Fibroblast of peridontal ligament (primary cell): ENCODE measurements at regions not wholly inside any gene's neighbourhood (a gene's known extent, or its start where the extent isn't known, plus 50 kb on each side); places are given as distances from the start of the nearest gene placed in this dataset.
"Not testable (repeated sequence)": the region's sequence is repeated elsewhere in the genome, so short reads cannot be mapped to it uniquely, and the experiment has no call there.

Experiments used
- DNase-seq: peaks from one replicate; pipeline ENCODE4 v3.0.0-alpha.2; 2010; ENCODE audit errors: extremely low read depth

DNA sequence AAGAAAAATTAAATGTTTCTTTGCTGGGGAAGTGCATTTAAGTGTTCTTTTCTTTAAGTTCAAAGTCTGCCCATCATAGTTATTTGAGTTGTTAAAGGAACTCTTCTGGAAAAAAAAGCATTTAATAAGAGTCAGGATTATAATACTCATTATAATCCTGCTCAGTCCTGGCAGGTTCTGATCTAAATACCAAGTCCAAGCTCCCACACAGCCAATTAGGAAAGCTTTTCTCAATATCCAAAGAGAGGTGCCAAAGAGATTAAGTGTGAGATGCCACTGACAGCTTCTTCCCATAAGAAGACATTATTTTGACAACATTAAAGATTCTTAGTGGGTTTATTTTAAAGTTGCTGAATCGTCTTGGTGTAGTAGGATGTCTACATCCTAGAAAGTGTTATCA is 235.2 kb upstream of the DAB2 start:
- no peak for DNase-seq

DNA sequence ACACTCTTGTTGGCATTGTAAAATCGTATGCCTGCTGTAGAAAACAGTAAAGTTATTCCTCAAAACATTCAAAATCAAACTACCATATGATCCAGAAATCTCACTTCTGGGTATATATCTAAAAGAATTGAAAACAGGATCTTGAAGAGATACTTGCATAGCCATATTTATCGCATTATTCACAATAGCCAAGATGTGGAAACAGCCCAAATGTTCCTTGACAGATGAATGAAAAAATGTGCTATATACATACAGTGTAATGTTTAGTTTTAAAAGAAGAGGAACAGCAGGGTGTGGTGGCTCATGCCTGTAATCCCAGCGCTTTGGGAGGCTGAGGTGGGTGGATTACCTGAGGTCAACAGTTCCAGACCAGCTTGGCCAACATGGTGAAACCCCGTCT is 234.1 kb upstream of the DAB2 start:
- DNase-seq = no peak

DNA sequence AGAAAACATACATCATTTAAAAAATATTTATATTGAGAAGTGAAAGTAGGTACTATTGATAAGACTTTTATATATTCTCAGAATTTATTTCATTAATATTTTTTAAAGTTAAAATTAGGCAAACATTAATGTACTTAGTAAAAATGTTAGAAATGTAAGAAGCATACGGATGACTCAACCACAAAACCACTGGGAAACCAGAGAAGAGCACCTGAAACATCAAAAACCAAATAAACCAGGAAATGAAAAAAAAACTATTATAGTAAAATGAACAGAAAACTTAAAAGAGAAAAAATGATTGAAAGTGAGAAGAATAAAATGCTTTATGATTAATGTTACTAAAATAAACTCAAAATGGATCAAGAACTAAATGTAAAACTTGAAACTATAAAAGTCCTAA is 233.2 kb upstream of the DAB2 start:
- DNase-seq = no peak

DNA sequence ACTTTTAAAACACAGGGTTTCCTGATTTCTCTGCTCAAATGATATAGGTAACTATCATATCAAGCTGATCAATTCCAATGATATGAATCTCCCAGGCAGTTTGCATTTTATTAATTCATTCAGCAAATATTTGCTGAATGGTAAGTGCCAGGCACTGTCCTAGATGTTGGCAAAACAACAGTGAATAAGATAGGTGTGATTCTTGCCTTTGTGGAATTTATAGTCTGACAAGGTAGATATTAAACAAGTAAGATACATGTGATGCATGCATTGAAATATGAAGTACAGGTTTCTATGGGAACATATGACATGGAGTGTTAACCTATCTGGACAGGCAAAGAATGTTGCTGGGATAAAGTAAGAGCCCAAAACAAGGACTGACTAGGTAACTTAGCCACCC is 231.8 kb upstream of the DAB2 start:
- no peak for DNase-seq

DNA sequence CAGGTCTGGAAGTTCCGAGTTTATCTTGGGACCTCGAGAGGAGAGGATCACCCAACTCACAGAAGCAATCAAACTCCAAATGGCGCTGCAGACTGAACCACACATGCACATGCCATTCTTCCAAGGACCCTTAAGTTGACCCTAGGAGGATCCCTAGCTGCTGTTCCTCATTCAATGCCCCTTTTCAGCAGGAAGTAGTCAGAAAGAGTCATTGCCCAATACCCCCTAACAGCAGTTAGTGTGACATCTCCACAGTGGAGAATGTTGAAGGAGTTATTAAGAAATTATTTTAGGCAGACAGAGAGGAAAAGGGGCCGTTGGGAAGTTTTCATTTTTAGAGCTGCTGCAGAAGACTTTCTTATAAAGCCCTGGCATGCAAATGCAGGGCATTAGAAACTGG is 229.9 kb upstream of the DAB2 start:
- no peak for DNase-seq

DNA sequence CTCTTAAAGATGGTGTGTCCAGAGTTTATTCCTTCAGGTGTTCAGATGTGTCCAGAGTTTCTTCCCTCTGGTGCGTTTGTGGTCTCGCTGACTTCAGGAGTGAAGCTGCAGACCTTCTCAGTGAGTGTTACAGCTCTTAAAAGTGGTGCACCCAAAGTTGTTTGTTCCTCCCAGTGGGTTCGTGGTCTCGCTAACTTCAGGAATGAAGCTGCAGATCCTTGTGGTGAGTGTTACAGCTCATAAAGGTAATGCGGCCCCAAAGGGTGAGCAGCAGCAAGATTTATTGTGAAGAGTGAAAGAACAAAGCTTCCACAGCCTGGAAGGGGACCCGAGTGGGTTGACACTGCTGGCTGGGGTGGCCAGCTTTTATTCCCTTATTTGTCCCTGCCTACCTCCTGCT is 227.7 kb upstream of the DAB2 start:
- not testable (repeated sequence) for DNase-seq

DNA sequence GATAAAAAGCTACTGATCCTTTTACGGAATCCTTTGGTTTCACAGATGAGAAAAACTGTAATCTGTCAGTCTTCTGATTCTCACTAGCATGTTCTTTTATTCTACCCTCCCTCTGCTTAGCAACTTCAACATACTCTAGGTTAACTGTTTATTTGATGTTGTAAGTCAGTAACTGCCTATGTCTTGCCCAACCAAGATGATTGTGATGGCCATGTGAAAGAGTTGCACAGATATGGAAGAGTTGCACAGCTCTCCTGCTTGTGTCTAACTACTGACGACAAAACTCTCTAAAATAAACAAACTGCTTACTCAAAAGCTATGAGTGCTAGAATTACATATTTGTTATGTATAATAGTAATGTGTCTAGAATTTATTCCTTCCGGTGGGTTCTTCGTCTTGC is 227.3 kb upstream of the DAB2 start:
- no peak for DNase-seq

DNA sequence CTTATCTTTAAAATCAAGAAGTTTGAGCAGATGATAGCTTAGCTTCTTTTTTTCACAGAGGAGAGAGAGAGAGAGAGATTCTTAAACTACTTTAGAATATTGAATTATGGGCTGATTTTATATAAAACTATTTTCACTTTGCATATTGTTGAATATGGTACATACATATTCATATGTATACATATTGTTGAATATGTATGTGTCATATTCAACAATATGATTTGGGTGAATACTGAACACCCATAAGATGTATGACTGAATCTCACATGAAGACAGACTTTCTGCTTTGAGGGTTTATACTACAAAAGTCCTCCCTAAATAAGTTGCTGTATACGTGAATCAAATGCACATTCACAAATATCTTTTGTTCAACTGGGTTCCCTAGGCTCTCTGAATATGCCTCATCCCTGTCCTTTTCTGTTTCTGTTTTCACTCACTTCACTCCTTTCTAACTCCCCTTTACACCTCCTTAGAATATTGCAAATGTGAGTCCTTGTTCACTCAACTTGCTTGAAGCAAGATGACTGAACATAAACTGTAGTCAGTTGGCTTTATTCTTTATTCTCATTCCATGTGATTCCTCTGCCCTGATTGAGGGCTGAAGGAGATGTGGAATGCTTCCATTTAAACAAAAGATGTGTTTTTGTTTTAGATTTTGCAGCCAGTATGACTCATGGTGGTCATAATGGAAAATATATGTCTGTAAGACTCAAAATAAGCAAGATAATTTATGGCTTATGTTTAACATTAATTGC is 225.4 kb upstream of the DAB2 start:
- peak; percentile 86 for DNase-seq

DNA sequence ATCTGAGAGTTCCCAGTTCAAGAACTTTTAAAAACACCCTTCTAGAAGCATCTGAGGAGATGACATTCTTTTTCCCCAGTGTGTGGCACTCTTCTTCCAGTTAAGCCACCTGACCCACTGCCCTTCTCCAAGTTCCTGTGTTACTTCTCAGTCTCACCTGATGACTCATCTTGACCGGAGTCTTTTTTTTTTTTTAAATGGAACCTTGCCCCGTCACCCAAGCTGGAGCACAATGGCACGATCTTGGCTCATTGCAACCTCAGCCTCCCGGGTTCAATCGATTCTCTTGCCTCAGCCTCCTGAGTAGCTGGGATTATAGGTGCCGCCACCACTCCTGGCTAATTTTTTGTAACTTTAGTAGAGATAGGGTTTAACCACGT is 224.1 kb upstream of the DAB2 start:
- DNase-seq = no peak

DNA sequence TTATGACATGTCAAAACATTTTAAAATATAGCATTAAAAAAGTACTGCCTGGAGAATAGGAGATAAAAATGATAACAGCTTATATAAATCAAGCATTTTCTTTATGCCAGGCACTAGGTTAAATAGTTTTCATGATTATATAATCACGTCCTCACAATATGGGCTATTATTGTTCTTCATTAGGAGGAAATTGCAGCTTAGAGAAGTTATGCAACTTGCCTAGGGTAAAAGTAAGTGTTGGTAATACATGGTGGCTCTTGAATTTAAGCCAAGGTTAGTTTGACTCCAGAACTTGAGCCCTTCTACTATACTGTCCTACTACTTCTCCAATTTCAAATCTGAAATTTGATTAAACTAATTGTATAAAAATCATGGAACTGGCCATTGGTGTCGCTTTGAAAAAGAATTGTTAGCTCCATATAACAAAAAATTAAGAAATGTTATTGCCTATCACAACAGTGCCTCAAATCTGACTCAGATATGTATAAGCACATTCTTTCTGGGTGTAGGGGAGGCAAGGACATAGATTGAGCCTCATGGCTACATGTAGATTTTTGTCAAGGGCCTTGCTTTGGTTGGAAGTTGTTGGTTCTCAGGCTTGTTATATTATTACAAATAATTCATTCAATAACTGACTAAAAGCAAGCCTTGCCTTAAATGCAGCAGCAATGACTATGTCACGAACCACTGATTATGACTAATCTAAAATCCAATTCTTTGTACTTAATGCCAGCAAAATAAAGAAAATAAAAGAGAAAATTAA is 223.5 kb upstream of the DAB2 start:
- DNase-seq = no peak

DNA sequence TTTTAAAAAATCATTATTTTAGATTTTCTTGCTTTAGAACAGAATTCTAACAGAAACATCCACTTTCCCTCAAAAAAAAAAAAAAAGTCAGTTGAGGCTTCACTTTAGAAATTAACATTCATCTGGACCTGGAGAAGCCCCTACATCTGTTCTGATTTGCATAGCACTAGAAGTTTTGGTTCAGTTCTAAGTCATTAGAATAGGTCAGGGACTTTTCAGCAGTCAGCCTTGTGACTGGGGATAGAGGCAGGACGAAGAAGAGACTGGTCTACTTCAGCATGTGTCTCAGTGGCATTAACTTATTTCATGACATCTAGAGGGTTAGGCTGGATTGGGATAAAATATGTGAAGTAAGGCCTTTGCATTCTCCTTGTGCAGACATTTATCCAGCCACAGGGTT is 215.8 kb upstream of the DAB2 start:
- no peak for DNase-seq

DNA sequence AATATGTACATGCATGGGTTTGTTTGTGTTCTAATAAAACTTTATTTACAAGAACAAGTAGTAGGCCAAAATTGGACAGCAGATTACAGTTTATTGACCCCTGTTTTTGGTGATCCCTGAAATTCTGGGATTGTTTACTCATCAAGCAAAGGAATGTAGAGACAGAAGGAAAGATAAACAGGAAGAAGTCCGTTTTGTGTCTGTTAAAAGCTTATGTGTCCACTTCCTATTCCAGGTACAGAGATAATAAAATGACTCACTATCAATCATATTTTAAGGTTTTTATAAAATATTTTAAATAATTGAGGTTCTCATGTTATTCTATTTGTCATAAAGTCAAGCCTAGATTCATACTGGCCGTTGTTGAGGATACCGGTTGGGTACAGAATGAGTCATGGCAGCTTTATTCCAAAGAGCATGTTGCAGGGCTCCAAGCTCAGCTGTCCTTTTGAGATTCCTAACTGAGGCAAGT is 214.9 kb upstream of the DAB2 start:
- DNase-seq = no peak

DNA sequence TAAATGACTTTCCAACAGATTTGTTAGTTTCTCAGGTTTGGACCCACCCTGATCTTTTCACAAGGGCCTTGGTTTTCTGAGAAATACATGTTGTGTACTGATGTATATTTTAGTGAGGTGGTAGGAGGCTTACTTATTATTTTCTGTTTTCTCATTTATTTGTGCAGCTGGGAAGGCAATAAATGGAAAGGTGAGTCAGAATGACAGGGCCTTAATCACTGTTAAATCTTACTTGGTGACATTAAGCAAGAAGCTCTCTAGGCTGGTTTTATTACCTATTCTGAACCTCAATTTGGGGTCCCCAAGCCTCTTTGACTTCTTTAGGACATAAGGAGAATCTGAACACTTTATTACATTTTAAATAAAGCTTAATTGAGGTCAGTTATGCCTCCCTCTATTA is 214.0 kb upstream of the DAB2 start:
- DNase-seq = no peak

DNA sequence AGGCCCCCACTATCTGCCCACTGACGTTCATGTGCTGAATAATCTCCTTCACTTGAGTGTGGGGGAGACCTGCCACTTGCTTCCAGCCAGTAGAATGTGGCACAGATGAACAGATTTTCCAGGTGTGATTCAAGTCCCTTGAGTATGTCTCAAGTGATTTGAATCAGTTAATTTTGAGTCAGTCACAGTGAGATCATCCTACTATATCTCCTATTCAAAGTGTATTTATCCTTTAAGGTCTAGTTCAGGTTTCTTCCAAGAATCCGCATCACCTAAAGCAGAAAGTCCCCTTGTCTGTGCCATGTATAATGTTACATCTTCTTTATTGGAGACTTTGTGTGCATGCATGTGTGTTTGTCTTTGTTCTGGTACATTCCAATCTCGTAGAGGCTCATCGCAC is 208.3 kb upstream of the DAB2 start:
- no peak for DNase-seq

DNA sequence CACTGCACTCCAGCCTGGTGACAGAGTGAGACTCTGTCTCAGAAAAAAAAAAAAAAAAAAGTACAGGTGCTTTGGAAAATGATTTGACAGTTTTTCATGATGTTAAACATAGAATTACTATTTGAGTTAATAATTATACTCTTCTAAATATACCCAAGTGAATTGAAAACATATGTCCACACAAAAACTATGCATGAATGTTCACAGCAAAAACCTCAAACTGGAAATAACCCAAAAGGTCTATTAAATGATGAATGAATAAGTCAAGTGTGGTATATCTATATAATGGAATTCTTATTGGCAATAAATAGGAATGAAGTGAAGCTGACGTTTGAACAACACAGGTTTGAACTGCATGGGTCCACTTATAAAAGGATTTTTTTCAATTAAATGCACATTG is 207.2 kb upstream of the DAB2 start:
- DNase-seq = peak; percentile 47

DNA sequence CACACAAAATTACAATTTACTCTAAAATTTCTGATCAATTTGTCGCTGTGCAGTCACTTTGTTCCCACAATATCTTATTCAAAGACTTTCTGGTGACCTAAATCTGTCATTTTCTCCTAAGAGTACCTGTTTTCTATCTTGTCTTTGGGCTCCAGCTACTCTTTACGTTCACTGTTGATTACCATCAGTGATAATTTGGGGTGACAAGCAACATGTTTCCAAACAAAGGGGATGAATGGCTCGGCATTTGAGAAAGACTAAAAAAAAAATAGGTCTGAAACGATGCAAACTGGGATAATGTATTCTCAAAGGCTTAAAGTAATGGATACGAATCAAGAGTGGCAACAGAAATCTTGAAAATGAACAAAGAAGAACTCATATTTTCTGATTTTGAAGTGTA is 205.2 kb upstream of the DAB2 start:
- DNase-seq = no peak

DNA sequence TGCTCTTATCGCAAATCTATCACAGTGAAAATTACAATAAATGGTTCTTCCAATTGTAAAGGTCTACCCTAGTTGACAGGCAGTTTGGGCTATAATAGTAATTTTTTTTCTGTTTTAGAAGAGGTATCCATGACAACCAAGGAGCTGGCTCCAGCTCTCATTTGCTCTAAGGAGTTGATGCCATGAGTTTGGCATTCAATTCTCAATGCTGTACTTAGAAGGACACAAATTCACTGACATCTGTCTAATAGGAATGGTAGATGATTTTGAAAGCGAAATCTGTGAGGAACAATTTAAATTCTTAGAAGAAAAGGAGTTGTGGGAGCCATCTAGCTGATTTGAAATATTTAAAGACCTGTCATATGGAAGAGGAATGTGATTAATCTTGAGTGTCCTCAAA is 203.6 kb upstream of the DAB2 start:
- no peak for DNase-seq

DNA sequence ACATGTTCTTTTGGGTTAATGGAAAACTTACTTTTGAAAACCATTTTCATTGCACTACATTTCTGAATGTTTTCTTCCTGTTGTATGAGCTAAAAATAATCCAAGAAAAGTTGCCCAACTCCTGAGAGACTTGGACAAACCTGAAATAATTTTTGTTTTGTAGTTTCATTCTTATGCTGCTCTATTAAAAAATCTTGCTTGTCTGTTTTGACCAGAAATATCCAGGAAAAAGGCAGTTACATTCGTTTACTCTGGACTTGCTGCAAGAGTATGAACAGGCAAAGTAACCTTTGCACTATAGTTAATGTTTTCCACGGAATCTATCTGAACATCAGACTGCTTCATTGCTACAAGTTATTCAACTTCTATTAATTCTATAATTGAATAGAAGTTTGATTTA is 200.1 kb upstream of the DAB2 start:
- DNase-seq = no peak

DNA sequence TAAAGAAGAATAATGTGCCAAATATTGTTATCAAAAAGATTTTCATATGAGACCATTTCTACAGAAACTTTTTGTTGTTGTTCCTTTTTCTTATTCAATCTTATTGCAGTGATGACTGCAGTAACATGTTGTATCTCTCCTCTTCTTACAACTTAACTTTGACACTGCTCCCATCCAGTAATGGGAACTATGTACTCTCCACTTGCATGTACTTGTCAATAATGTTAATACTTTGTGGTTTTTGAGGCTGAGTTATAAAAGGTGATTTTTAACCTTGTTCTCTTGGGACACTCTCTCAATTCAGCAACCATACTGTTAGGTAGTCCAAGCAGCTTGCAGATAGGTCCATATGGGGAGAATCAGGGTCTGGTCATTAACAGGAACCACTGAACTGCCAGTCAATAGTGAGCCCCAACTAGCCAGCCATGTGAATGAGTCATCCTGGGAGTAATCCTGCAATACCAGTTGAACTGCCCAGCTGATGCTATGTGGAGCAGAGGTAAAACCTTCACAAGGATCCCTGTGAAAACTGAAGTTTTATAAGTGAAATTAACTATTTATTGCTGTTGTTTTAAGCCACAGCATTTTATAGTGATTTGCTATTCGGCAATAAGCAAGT is 199.6 kb upstream of the DAB2 start:
- peak; percentile 46 for DNase-seq

DNA sequence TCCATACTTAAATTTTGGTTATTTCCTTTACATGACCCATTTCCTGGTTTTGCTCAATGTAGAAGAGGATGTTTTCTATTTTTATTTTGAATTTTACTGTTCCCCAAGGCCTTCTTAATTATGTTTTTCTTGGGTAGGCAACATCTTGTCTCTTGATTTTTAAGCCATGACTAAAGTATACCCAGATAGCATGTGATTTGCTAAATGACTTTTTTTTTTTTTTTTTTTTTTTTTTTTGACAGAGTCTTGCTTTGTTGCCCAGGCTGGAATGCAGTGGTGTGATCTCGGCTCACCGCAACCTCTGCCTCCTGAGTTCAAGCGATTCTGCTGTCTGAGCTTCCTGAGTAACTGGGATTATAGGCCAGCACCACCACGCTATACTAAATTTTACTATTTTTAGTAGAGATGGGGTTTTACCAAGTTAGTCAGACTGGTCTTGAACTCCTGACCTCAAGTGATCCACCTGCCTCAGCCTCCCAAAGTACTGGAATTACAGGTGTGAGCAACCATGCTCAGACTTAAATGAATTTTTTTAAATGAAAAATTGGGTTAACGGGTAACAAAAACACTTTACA is 198.6 kb upstream of the DAB2 start:
- no peak for DNase-seq

DNA sequence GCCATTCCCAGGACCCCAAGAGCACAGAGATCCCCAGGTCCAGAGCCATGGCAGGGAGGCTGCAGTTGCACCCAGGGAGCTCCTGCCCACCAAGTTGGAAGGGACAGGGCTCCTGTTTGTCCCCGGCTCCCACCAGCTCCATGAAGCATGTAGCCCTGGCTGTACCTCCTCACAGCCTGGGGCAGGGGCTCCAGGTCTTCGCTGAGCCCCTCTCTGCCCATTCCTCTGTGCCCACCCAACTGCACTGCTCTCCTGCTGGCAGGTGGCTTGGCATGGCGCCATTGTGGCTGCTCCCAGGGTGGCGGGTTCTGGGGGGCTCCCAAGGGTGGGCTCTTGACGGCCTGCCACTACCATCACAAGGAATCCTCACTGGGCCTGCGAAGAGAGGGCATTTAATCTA is 197.5 kb upstream of the DAB2 start:
- DNase-seq = no peak

DNA sequence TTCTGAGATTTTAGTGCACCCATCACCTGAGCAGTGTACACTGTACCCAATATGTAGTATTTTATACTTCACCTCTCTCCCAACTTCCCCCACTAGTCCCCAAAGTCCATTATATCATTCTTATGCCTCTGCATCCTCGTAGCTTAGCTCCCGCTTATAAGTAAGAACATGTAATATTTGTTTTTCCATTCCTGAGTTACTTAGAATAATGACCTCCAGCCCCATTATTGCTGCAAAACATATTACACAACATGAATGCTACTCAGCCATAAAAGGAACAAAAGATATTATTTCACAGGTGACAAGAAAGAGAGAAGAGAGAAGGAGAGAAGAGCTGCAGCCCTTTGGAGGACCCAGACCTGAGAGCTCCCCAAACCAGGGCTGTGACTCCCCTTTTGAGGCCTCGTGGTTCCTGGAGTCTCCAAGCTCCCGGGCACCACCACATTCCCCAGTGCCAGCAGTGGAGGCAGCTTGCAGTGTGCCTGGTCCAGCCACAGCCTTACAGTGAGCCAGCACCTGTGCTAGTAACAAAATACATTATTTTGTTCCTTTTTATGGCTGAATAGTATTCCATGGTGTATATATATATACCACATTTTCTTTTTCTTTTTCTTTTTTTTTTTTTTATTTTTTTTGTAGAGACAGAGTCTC is 194.5 kb upstream of the DAB2 start:
- DNase-seq = no peak
